Stimulated activated CD8-positive, alpha-beta memory T cell treated with anti-CD3 and anti-CD28 coated beads, Interleukin-12 subunit alpha, Interleukin-12 subunit beta, amount 100 ng/mL, for 24 hours (primary cell): ENCODE measurements at regions not wholly inside any gene's neighbourhood (a gene's known extent, or its start where the extent isn't known, plus 50 kb on each side); places are given as distances from the start of the nearest gene placed in this dataset.
"Not testable (repeated sequence)": the region's sequence is repeated elsewhere in the genome, so short reads cannot be mapped to it uniquely, and the experiment has no call there.

Experiments used
- DNase-seq: peaks from one replicate; pipeline ENCODE4 v3.0.0-alpha.2; 2020; ENCODE audit errors: extremely low read depth

GRCh38 chr5:158264264-158264663 is 405.3 kb upstream of the CLINT1 start:
- DNase-seq, result no peak

DNA sequence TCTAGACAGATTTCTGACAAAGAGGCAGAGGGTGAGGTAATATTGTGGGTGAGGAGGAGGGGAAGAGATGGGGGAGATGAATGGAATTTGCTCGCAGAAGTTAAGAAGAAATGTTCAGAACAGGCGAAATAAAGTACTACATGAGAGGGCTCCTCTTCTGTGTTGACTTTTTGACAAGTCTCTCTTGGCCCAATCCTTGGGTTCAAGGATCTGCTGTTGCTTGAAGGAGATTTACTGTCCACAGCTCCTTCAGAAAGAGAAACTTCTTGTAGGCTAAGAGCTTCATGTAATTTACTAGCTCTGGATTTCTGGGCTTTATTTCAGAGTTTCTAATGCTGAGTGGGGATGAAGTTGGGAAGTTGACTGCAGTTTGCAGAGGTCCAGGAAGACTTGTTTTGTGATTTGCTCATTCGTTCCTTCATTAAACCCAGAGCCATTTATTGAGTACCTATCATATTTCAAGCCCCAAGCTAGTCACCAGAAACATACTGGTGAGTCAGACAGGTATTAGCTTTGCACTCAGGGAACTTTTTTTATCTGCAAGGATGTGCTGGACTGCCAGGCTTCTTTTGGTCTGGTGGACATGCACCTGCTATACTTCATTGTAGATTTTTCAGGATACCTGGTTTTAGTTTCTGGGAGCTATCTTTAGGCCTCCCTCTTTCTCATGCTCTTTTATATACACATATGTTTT is 402.9 kb upstream of the CLINT1 start:
- DNase-seq, result no peak

GRCh38 chr5:158256096-158256495 is 397.2 kb upstream of the CLINT1 start:
- no peak for DNase-seq

DNA sequence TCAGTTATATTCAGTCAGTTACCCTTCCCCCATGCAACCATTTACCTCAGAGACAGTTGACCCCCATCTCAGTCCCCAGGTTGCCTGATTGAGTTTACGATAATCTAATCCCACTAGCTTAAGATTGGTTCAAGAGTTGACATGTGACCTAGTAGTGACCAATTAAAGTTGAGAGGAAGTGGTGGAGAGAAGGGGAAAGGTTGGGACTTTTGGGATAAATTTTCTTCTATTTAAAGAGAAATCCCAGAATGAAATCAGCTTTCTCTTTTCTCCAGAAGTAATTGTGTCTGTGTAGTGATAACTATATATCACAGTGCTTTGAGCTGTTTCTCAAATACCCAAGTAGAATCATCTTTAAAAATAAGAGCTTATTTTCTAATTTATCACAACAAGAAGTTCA is 396.7 kb upstream of the CLINT1 start:
- DNase-seq, result no peak

- no peak for DNase-seq
These were observed 387.7 kb upstream of the CLINT1 start for GRCh38 chr5:158246661-158247060.

- no peak for DNase-seq
These were observed 386.6 kb upstream of the CLINT1 start for GRCh38 chr5:158245513-158245912.

DNA sequence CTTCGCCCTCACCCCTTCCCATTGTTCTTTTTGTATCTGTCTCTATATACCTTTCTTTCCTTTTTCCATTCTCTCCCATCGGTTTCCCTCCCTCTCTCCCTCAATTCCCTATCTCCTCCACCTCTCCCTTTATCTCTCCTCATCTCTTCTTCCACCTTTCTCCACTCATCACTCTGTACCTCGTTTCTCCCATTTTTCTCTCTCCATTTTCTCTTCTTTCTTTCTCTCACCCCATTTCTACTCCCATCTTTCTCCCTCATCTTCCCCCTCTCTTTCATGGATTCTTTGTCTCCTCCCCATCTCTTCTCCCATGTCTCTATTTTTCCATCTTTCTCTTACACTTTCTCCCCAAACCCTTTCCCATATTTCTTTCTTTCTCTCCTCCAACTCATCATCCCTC is 385.9 kb upstream of the CLINT1 start:
- no peak for DNase-seq

DNA sequence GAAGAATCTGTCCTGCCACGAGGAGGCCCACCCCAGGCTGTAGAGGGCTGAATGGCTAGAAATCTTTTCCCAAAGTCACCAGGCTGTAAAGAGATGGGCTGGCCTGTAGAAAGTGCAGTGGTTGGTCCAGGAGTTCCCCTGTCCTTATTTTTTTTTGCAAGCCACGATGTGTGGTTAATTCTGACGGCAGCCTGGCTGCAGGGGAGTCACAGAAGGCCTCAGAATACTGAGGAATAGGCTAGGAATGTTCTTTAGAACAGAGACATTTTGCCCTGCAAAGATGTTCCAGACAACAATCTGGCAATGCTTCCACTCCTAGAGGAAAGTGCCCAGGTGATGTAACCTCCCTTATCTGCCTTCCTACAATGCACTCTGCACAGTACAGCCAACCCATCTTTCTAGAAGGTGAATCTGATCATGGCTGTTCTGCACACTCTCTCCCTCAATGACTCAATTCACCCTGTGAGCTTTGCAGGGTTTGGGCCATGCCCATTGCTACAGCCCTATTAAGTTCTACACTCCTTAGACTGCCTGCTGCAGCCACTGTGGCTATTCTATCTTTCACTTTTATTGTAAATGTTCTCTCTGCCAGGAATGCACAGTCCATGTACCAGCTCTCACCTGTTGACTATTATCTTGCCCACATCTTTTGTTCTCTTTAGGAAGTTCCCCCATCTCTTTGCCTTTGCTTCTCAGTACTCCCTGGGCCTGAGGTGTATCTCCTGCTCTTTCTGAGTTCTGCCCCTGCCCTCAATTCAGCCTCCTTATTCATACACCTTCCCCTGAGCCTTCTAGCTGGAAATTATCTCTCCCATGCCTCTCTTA is 377.8 kb upstream of the CLINT1 start:
- DNase-seq, result no peak

DNA sequence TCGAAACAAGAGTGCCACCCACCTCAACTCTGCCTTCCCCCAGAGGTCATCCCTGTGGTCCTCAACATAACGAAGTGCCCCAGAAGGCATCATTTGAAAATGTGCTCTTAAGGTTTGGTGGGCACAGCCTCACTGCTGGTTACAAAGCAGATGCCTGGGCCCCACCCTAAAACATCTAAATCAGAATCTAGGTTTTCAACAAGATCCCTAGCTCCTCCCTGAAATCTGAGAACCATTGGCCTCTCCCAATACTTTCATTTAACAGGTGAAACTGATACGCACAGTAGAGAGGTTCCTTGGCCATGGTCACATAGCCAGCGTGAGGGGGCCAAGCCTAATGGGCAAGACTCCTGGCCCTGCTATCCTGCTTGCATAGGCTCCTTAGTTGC is 376.2 kb upstream of the CLINT1 start:
- DNase-seq, result no peak

GRCh38 chr5:158234323-158235158 is 375.6 kb upstream of the CLINT1 start:
- DNase-seq, result no peak

DNA sequence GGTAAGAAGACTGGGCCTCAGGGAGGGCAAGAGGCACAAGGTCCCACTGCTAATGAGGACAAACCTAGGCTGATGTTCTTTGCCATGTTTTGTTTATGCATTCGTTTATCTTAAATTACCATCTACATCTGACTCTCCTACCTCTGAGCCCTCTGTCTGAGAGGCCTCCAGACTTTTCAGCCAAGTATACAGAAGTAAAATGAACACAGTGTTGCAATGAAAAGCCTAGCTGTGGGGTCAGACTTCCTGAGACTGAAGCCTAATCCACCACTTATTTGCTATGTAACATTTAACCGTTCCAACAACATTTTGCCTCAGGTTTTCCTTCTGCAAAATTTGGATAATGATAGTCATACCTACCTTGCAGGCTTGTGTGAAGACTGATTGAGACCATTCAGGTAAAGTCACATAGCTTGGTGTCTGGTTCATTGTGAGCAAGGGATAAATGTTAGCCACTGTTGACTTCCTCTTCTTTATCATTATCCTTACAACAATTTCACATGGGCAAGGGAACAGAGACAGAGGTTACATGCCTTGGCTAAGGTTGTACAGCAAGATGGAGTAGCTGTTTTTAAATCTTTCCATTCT is 374.9 kb upstream of the CLINT1 start:
- DNase-seq, result no peak

DNA sequence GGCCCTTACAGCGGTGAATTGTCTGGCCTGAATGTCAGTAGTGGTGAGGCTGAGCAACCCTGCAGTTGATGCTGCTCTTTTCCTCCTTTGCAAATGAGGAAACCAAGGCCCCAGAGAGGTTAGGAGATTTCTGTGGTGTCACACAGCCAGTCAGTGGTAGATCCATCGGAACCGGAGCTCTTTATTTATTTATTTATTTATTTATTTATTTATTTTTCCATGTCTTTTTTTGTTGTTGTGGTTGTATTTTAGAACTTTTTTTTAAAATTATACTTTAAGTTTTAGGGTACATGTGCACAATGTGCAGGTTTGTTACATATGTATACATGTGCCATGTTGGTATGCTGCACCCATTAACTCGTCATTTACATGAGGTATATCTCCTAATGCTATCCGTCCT is 368.4 kb upstream of the CLINT1 start:
- DNase-seq, result not testable (repeated sequence)

GRCh38 chr5:158226496-158226895 is 367.6 kb upstream of the CLINT1 start:
- DNase-seq, result no peak

- no peak for DNase-seq
These were observed 365.3 kb upstream of the CLINT1 start for GRCh38 chr5:158224253-158224652.

DNA sequence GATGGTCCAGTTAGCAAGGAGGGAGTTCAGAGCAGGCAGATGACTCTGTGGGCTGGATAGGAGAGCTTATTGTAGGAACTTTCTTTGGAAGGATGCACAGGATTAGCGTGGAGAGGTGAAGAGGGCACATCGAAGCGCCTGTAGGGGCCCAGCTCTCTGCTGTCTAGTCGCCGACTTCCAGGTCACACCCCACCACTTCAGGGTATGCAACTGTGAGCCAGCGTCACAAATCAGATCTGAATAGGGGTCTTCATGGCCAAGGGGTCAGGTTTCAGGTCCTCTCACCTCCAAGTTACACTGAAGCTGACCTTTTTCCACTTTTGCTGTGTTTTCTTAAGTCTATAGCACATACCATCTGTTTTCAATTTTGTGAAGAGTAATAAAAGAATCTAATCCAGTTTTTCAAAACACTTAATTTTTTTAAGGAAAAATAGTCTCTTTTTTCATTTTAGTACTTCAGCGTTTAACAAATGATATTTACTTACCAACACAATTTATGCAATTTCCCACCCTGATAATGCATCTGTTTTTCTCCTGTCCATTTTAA is 364.2 kb upstream of the CLINT1 start:
- no peak for DNase-seq

DNA sequence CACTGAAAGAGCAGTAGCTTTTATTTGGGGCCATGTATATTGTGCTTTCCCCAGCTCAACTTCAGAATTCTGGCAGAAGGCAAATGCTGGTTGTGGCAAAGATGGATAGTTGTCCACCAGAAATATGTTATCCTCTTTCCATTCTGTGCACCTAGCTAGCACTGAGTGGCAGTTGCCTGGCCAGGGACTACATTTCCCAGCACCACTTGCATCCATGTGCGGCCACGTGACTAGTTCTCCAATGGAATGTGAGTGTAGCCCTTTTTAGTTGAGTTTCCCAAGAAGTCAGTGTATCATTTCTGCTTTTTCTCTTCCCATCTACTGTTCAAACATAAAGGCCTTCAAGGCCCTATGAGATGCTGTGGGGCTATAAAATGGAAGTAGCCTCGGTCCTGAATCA is 354.0 kb upstream of the CLINT1 start:
- DNase-seq, result no peak

DNA sequence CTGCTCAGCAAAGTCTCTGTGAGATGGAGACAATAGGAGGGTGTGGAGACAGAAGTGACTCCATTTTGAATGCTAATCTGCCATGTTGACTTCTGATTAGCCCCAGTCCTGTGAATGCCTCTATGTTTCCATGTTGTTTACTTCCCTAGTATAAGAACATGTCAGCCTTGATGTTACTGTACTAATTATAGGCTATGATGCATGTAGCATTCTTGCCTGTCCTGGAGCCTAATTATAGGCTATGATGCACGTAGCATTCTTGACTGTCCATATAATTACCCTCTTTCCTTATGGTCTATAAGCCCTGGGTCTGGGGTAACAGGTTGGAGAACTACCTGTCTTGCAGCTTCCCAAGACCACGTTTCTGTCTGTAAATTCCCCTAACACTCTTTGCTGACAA is 353.3 kb upstream of the CLINT1 start:
- DNase-seq, result no peak

- DNase-seq, result no peak
These were observed 350.4 kb upstream of the CLINT1 start for GRCh38 chr5:158209219-158209908.

GRCh38 chr5:158207733-158208132 is 348.8 kb upstream of the CLINT1 start:
- no peak for DNase-seq

DNA sequence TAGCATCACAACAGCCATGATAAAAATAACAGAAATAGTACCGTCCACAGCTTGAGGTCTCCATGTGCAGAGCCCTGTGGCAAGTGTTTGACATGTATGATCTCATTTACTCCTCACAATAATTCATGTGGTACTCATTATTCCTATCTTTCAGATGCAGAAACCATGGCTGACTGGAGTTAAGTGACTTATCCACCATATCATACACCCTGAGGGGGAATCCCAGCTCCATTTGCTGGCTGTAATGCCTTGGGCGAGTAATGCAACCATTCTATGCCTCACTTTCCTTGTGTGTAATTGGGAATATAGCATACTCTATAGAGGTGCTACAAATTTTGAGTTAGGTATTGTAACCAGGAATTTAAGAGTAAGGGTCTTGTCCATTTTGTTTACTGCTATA is 347.0 kb upstream of the CLINT1 start:
- no peak for DNase-seq

GRCh38 chr5:158203261-158203660 is 344.3 kb upstream of the CLINT1 start:
- DNase-seq, result no peak
